GM18873 (cell line): ENCODE measurements at regions not wholly inside any gene's neighbourhood (a gene's known extent, or its start where the extent isn't known, plus 50 kb on each side); places are given as distances from the start of the nearest gene placed in this dataset.
"Not testable (repeated sequence)": the region's sequence is repeated elsewhere in the genome, so short reads cannot be mapped to it uniquely, and the experiment has no call there.

Source experiments
- ATAC-seq: cut with Tn5 transposase; IDR thresholded peaks from one replicate; pipeline ENCODE4 v1.9.1; 2021; ENCODE audit warnings: mild to moderate bottlenecking, moderate library complexity, moderate number of reproducible peaks; ENCODE audit not compliant: unreplicated experiment, low FRiP score

- no peak for ATAC-seq
Observed at GRCh38 chr2:77578354-77578753, 56.2 kb upstream of the LRRTM4 start.

GRCh38 chr2:77579076-77579769, 57.0 kb upstream of the LRRTM4 start:
- ATAC-seq, result no peak

GRCh38 chr2:77588438-77588837, 66.3 kb upstream of the LRRTM4 start:
- ATAC-seq, result no peak

GRCh38 chr2:77590298-77590917, 68.2 kb upstream of the LRRTM4 start:
- ATAC-seq, result no peak

GRCh38 chr2:77592955-77593354, 70.8 kb upstream of the LRRTM4 start:
- ATAC-seq, result not testable (repeated sequence)

GRCh38 chr2:77602771-77603170, 80.6 kb upstream of the LRRTM4 start:
- no peak for ATAC-seq

- ATAC-seq, result no peak
Observed at GRCh38 chr2:77604953-77605929, 83.1 kb upstream of the LRRTM4 start.

GRCh38 chr2:77608510-77608909, 86.3 kb upstream of the LRRTM4 start:
- ATAC-seq, result no peak

GRCh38 chr2:77629539-77629938, 107.4 kb upstream of the LRRTM4 start:
- ATAC-seq, result no peak

GRCh38 chr2:77631007-77631406, 108.8 kb upstream of the LRRTM4 start:
- no peak for ATAC-seq

GRCh38 chr2:77633601-77634000, 111.4 kb upstream of the LRRTM4 start:
- no peak for ATAC-seq

- ATAC-seq, result no peak
Observed at GRCh38 chr2:77640924-77641323, 118.7 kb upstream of the LRRTM4 start.

GRCh38 chr2:77642339-77642738, 120.2 kb upstream of the LRRTM4 start:
- no peak for ATAC-seq

GRCh38 chr2:77649856-77650255, 127.7 kb upstream of the LRRTM4 start:
- ATAC-seq, result no peak

- no peak for ATAC-seq
Observed at GRCh38 chr2:77652499-77652898, 130.3 kb upstream of the LRRTM4 start.

GRCh38 chr2:77664491-77664890, 142.3 kb upstream of the LRRTM4 start:
- no peak for ATAC-seq

- no peak for ATAC-seq
Observed at GRCh38 chr2:77666251-77666980, 144.2 kb upstream of the LRRTM4 start.

GRCh38 chr2:77684543-77685319, 162.6 kb upstream of the LRRTM4 start:
- not testable (repeated sequence) for ATAC-seq

GRCh38 chr2:77712601-77713000, 190.4 kb upstream of the LRRTM4 start:
- ATAC-seq, result no peak

GRCh38 chr2:77713412-77713811, 191.2 kb upstream of the LRRTM4 start:
- no peak for ATAC-seq
